ENCODE measurements at regions not wholly inside any gene's neighbourhood (a gene's known extent, or its start where the extent isn't known, plus 50 kb on each side); places are given as distances from the start of the nearest gene placed in this dataset.

- TF ChIP-seq ZNF530 (tag by site-specific recombination; IDR thresholded peaks at IDR 0.05; ENCODE audit: low read depth) (no peak), CTCF (tag by site-specific recombination; IDR thresholded peaks at IDR 0.05) (no peak), ZBTB21 (tag by site-specific recombination; IDR thresholded peaks at IDR 0.05) (no peak), ZNF639 (tag by site-specific recombination; IDR thresholded peaks at IDR 0.05) (no peak), YY1 (tag by site-specific recombination; IDR thresholded peaks at IDR 0.05) (no peak), ZNF777 (tag by site-specific recombination; IDR thresholded peaks at IDR 0.05; ENCODE audit: borderline replicate concordance) (no peak), ZNF239 (tag by site-specific recombination; IDR thresholded peaks at IDR 0.05) (no peak), ZNF670 (tag by site-specific recombination; IDR thresholded peaks at IDR 0.05; ENCODE audit: low read depth) (no peak), PRDM1 (tag by site-specific recombination; IDR thresholded peaks at IDR 0.05) (no peak), ZNF561 (tag by site-specific recombination; IDR thresholded peaks at IDR 0.05; ENCODE audit: borderline replicate concordance) (no peak), ZNF416 (tag by site-specific recombination; IDR thresholded peaks at IDR 0.05) (no peak), PBX3 (CRISPR knock-in tag; IDR thresholded peaks at IDR 0.05) (no peak), ZNF184 (tag by site-specific recombination; IDR thresholded peaks at IDR 0.05) (no peak), ZNF677 (tag by site-specific recombination; IDR thresholded peaks at IDR 0.05) (no peak)
Observed at GRCh38 chr5:108487951-108488350, 106.1 kb upstream of the FBXL17 start.
